NCI-H2196 (cell line): ENCODE measurements at regions not wholly inside any gene's neighbourhood (a gene's known extent, or its start where the extent isn't known, plus 50 kb on each side); places are given as distances from the start of the nearest gene placed in this dataset.
A peak's percentile ranks its signal among the peaks of the same experiment; 100 is the strongest.
"Not testable (repeated sequence)": the region's sequence is repeated elsewhere in the genome, so short reads cannot be mapped to it uniquely, and the experiment has no call there.

Experiments
- DNase-seq: peaks from one replicate; lab custom pipeline; 2025; ENCODE audit not compliant: unreplicated experiment; lab: John Stamatoyannopoulos, UW

DNA sequence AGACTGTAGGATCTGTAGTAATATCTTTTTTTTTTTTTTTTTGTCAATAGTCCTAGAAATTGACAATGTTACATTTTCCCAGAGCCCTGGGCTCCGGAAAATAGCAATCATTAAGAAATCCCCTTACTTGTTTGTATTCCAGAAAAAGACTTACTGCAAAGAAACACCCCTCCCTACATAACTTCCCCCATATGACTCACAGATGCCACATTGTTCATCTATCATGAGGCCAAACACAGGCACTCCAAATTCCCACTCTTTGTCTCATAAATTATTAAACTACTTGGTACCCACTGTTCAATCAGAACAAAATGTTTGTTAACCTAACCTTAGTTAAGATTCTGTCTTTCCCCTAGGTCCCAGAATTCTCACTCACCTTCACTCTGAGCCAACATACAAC, 53.5 kb downstream of the TEX51 start:
- DNase-seq, result no peak

DNA sequence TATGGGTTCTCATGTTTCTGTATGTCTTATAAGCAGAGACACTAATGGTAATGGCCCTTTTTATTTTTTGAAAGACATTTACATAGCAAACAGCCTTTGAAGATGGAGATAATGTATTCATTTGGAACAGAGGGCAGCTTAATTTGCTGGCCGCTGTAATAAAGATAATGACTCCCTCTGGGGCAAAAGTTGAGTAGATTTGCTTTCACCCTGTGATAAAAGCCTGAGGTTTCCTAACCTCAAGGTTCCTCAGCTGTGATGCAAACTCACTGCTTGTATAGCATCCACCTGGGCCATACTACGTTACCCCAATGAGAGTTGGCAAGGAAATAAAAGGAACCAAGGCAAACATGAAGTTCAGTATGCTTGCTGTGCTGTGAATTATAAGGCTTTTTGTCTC, 54.8 kb downstream of the TEX51 start:
- no peak for DNase-seq

DNA sequence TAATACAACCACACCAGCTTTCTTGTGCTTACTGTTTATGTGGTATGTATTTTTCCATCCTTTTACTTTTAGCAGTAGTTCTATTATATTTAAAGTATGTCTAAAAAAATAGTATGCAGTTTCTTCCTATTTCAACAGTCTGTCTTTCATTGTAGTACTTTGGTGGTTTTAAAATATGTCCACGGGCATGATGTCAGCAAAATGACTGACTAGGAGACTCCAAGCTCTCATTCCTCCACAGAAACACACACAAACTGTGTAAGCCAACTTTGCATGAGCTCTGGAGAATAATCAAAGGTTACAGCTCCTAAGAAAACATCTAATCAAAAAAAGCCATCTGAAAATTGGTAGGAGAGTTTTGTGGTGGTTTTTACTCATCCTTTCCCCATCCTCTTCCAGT, 56.1 kb downstream of the TEX51 start:
- DNase-seq, result no peak

DNA sequence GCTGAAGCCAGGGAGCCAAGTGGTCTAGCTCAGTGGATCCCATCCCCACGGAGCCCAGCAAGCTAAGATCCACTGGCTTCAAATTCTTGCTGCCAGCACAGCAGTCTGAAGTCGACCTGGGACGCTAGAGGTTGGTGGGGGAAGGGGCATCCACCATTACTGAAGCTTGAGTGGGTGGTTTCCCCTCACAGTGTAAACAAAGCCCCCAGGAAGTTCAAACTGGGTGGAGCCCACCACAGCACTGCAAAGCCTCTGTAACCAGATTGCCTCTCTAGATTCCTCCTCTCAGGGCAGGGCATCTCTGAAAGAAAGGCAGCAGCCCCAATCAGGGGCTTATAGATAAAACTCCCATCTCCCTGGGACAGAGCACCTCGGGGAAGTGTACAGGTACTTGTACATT, 58.1 kb downstream of the TEX51 start:
- DNase-seq, result not testable (repeated sequence)

GRCh38 chr2:126963390-126963789, 64.7 kb downstream of the TEX51 start:
- DNase-seq, result peak; percentile 32

- DNase-seq, result no peak
Measured at GRCh38 chr2:126966601-126967000, 67.9 kb downstream of the TEX51 start.

- no peak for DNase-seq
Measured at GRCh38 chr2:126970583-126970982, 71.9 kb downstream of the TEX51 start.

GRCh38 chr2:126971162-126971480, 72.4 kb downstream of the TEX51 start:
- no peak for DNase-seq

GRCh38 chr2:126971481-126972278, 73.0 kb downstream of the TEX51 start:
- peak; percentile 89 for DNase-seq

DNA sequence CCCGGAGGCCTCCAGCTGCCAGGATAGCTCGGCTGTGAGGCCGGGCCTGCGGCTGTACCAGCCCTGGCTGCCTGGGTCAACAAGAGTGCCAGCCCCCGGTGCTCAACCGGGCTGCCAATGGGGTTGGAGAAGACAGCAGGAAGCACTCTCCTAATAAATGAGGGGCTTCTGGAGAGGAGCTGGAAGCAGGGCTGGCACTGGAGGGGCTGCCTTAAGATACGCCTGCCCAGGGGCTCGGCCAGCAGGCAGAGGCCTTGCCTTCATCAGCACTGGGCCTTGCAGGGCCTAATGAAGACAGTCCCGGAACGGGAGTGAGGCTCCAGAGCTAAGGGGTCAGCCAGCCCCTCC, 73.6 kb downstream of the TEX51 start:
- DNase-seq, result no peak

- DNase-seq, result no peak
Measured at GRCh38 chr2:126973745-126974144, 75.1 kb downstream of the TEX51 start.

GRCh38 chr2:126975671-126976655, 77.3 kb downstream of the TEX51 start:
- no peak for DNase-seq

GRCh38 chr2:126976721-126977328, 78.1 kb downstream of the TEX51 start:
- DNase-seq, result no peak

DNA sequence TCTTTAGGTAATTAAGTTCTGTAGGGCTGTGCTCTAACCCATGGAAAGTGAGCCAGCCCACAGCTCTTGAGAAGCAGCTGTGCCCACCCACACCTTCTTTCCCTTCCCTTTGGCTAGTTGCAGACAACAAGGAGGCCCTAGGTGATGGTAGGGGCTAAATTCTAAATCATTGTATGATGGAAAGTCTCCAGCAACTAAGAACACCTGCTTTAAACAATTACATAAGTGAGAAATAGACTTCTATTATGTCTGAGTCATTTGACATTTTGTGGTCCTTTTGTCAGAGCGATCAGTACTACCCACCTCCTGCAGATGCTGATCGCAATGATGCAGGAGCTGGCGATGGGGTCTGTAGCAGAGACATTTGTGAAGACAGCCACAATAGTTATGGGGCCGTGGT, 79.6 kb downstream of the TEX51 start:
- no peak for DNase-seq

DNA sequence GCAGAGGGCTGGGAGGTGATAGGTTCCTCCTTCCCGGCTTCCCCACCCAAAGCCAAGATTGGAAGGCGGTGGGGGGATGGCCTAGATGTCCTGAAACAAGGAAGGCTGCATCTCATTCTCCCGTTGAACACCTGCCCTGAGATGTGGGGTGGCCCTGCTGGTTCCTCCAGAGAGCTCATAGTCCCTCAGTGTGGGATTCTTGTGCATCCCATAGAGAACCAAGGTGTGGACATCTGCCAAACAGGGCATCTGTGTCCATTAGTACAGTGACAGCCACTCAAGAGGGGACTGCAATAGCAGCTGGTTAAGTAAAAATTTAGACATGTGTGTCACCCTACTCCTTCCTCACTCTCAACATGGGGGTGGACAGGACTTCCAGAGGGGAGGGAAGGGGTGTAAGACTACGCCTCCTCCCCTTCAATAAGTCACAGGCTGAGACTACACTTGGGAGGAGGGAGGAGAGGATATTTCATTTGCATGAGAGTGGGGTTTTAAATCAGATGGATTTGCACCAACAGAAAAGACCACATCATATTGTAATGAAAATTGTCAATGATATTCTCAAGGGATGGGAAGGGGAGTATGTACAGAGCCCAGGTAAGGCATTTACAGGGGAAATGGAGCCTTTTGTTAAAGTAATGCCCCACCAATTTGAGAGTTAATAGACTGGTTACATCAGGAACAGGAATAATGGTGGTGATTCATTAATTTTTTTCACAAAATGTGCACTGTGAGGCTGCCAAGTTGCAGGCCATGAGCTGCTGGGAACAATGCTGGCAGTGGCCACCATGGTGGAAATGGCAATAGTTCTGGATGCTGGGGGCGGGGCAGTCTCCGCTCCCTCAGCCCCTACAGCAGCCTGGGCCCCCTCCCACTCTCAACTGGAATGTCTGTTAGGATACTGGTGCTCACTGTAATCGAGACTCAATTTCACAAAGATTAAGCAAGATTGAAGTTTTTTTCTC, 80.6 kb downstream of the TEX51 start:
- DNase-seq, result no peak

DNA sequence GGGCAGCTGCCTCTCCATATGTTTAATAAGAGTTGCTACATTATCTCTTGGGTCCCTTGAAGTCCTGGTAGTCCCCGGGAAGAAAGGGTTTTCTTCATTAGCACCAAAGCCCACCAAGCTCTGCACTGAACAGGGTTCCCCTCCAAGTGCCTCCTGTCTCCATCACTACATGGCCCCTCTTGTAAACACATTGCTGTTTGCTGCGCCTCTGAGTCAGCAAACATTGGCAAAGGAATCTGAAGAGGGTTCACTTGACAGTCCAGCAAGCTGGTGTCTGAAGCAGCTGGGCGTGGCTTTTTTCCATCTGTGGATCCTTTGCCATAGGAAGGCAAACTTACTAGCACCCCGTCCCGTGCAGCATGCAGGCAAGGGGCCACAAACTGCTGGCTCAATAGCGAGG, 82.8 kb downstream of the TEX51 start:
- DNase-seq, result no peak

GRCh38 chr2:126982935-126983334, 84.2 kb downstream of the TEX51 start:
- no peak for DNase-seq

DNA sequence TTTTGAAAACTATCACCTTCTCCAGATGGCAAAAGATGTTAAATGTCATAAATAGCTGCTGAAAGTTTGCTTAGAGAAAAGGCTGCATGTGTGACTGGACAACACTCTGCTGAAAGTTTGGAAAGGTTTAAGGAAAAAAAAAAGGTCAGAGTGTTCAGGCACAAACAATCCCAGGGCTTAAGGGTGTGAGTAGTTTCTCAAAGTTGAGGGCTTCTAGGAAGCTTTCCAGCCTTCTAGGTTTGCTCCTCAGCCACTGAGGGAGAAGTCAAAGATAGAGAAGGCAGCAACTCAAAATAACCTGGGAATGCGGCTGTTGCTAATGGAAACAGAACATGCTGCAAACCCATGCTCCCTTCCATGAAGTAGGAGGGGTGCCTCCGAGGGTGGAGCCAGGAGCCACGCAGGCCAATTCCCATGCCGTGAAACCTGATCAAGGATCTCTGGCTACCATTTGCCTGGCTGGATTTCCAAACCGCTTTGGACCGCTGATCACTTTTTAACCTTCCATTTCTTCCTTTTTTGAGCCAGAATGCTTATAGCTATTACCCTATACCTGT, 88.0 kb downstream of the TEX51 start:
- no peak for DNase-seq

GRCh38 chr2:126988482-126988881, 89.8 kb downstream of the TEX51 start:
- DNase-seq, result no peak

DNA sequence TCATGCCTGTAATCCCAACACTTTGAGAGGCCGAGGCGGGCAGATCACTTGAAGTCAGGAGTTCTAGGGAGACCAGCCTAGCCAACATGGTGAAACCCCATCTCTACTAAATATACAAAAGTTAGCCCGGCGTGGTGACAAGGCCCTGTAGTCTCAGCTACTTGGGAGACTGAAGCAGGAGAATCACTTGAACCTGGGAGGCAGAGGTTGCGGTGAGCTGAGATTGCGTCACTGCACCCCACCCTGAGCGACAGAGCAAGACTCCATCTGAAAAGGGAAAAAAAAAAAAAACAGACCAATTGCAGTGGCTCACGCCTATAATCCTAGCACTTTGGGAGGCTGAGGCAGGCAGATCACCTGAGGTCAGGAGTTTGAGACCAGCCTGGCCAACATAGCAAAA, 90.4 kb downstream of the TEX51 start:
- DNase-seq, result not testable (repeated sequence)
